PC-3 (cell line): ENCODE measurements at regions not wholly inside any gene's neighbourhood (a gene's known extent, or its start where the extent isn't known, plus 50 kb on each side); places are given as distances from the start of the nearest gene placed in this dataset.

ENCODE experiments used
- ATAC-seq: fragments of 200-7000 bp; cut with Tn5 transposase; 2 replicates; pipeline ENCODE4 v1.9.1; 2020; ENCODE audit warnings: mild to moderate bottlenecking, moderate library complexity
- BruUV-seq: library from RNA; stranded (reverse); fragments of 400-500 nt; replicated peaks from 2 replicates; lab custom pipeline; 2021; lab: Mats Ljungman, UMichigan
- CTCF ChIA-PET: fragments of 300-600 bp; sonication (Branson Sonifier 250); formaldehyde crosslinking; loops from one replicate; lab custom pipeline; 2022; ENCODE audit warnings: antibody characterized with exemption; lab: Charles Lee
- POLR2A ChIA-PET: fragments of 300-600 bp; sonication (Branson Sonifier 250); formaldehyde crosslinking; loops from one replicate; lab custom pipeline; 2022; ENCODE audit warnings: antibody characterized with exemption; ENCODE audit not compliant: unreplicated experiment; lab: Charles Lee
- DNase-seq: peaks from one replicate; pipeline ENCODE4 v3.0.0-alpha.2; 2015
- H2AFZ ChIP-seq: fragments of 300-600 bp; sonication (generic); 2 replicates; pipeline ENCODE4 v1.6.0; 2016; ENCODE audit warnings: antibody characterized with exemption, low read length
- H3F3A ChIP-seq: fragments of 300-600 bp; sonication (generic); one replicate; pipeline ENCODE4 v1.6.0; 2017; ENCODE audit warnings: antibody characterized with exemption, low read length, control low read depth, mild to moderate bottlenecking; ENCODE audit not compliant: unreplicated experiment
- H3K27ac ChIP-seq: fragments of 300-600 bp; sonication (generic); 2 replicates; pipeline ENCODE4 v1.5.1; 2016; ENCODE audit warnings: mild to moderate bottlenecking, low read length
- H3K27me3 ChIP-seq: fragments of 300-600 bp; sonication (generic); 2 replicates; pipeline ENCODE4 v1.6.1; 2016; ENCODE audit warnings: low read length, mixed read lengths
- H3K36me3 ChIP-seq: fragments of 300-600 bp; sonication (generic); 2 replicates; pipeline ENCODE4 v1.6.1; 2016; ENCODE audit warnings: low read depth, mixed run types, low read length, mixed read lengths
- H3K4me1 ChIP-seq: fragments of 300-600 bp; sonication (generic); 2 replicates; pipeline ENCODE4 v1.5.1; 2016; ENCODE audit warnings: low read length; ENCODE audit not compliant: insufficient read depth
- H3K4me2 ChIP-seq: fragments of 300-600 bp; sonication (generic); 2 replicates; pipeline ENCODE4 v1.6.0; 2016; ENCODE audit warnings: low read length
- H3K4me3 ChIP-seq: fragments of 300-600 bp; sonication (generic); 2 replicates; pipeline ENCODE4 v1.5.1; 2016; ENCODE audit warnings: mild to moderate bottlenecking, low read length, mixed read lengths
- H3K79me2 ChIP-seq: fragments of 300-600 bp; sonication (generic); 2 replicates; pipeline ENCODE4 v1.6.1; 2017; ENCODE audit warnings: low read length, mixed read lengths
- H3K9ac ChIP-seq: fragments of 300-600 bp; sonication (generic); 2 replicates; pipeline ENCODE4 v1.6.0; 2016; ENCODE audit warnings: mild to moderate bottlenecking, low read length
- H3K9me2 ChIP-seq: fragments of 300-600 bp; sonication (generic); replicated peaks from 2 replicates; pipeline ENCODE4 v1.6.1; 2016; ENCODE audit warnings: mixed run types, low read length, mixed read lengths
- H3K9me3 ChIP-seq: fragments of 300-600 bp; sonication (generic); 2 replicates; pipeline ENCODE4 v1.6.1; 2016; ENCODE audit warnings: low read length, mixed read lengths
- H4K20me1 ChIP-seq: fragments of 300-600 bp; sonication (generic); 2 replicates; pipeline ENCODE4 v1.6.1; 2016; ENCODE audit warnings: low read length, mixed read lengths
- CTCF ChIP-seq: fragments of 300-600 bp; sonication (generic); conservative IDR thresholded peaks from 2 replicates; pipeline ENCODE4 v1.5.1; 2017; ENCODE audit warnings: antibody characterized with exemption, low read depth, mild to moderate bottlenecking, low read length
- EZH2 ChIP-seq: fragments of 300-600 bp; sonication (generic); IDR thresholded peaks from one replicate; pipeline ENCODE4 v1.6.1; 2017; ENCODE audit warnings: antibody characterized with exemption, mild to moderate bottlenecking, low read length; ENCODE audit not compliant: unreplicated experiment
- EZH2phosphoT487 ChIP-seq: fragments of 300-600 bp; sonication (generic); IDR thresholded peaks from 2 replicates; pipeline ENCODE4 v1.6.1; 2018; ENCODE audit warnings: mild to moderate bottlenecking, antibody characterized with exemption, low read length, borderline replicate concordance
- intact Hi-C: fragments of 100-400 bp; cut with micrococcal nuclease; formaldehyde crosslinking; loops from 2 replicates; pipeline ENCODE4 v1.9.0; 2023

DNA sequence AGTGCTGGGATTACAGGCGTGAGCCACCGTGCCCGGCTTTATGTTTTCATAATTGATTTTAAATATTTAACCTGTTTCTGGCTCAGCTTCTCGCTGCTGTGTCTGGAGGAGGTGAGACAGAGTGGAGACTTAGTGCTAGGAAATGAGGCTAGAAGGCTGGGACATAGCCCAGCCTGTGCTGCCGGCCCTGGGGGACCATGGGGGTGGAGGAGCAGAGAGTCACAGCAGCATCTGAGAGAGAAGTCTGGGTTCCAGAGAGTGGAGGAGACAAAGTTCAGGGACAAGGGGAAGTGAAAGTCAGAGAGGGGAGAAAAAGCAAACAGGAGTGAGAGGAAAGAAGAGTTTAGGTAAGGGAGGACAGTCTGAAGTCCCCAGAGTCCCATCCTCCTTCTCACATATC is 71.9 kb downstream of the LHX9 start:
- DNase-seq (no peak), ATAC-seq (no peak)
- Histone ChIP-seq H3K79me2 (no peaks in the 10 kb centered on the region), H3K9me2 (no peaks in the 10 kb centered on the region), H3K36me3 (no peaks in the 10 kb centered on the region), H3K4me2 (no peak overlapping the region), H3K4me1 (no peaks in the 10 kb centered on the region), H3F3A (no peaks in the 10 kb centered on the region), H3K4me3 (no peak overlapping the region), H3K27me3 (no peaks in the 10 kb centered on the region), H4K20me1 (no peaks in the 10 kb centered on the region), H3K9me3 (no peaks in the 10 kb centered on the region), H2AFZ (no peak overlapping the region), H3K27ac (no peak overlapping the region), H3K9ac (no peak overlapping the region)
- intact Hi-C loops, result no loop called here
- ChIA-PET POLR2A (no interaction called here), CTCF (no interaction called here)
- TF ChIP-seq EZH2phosphoT487 (no peak), CTCF (no peak), EZH2 (no peak)
- BruUV-seq, result no TSS peak

- no peaks in the 10 kb centered on the region for H4K20me1 ChIP-seq
- ChIA-PET CTCF (no interaction called here), POLR2A (no interaction called here)
- no peak overlapping the region for H3K9ac ChIP-seq
- H3K9me3 ChIP-seq, result no peaks in the 10 kb centered on the region
- H3K4me2 ChIP-seq, result no peak overlapping the region
- H3K79me2 ChIP-seq, result no peaks in the 10 kb centered on the region
- H3K9me2 ChIP-seq, result no peaks in the 10 kb centered on the region
- DNase-seq, result no peak
- H3K27ac ChIP-seq, result no peak overlapping the region
- no peaks in the 10 kb centered on the region for H3K36me3 ChIP-seq
- no peak for ATAC-seq
- H3F3A ChIP-seq, result no peaks in the 10 kb centered on the region
- intact Hi-C loops, result no loop called here
- no peaks in the 10 kb centered on the region for H3K27me3 ChIP-seq
- H3K4me3 ChIP-seq, result no peak overlapping the region
- TF ChIP-seq CTCF (no peak), EZH2 (no peak), EZH2phosphoT487 (no peak)
- BruUV-seq, result no TSS peak
- no peak overlapping the region for H2AFZ ChIP-seq
- H3K4me1 ChIP-seq, result peaks cover 7% of the 10 kb centered on the region; the same call in 1 of the 2 replicates
These were observed 74.4 kb downstream of the LHX9 start for GRCh38 chr1:197991594-197991993.

DNA sequence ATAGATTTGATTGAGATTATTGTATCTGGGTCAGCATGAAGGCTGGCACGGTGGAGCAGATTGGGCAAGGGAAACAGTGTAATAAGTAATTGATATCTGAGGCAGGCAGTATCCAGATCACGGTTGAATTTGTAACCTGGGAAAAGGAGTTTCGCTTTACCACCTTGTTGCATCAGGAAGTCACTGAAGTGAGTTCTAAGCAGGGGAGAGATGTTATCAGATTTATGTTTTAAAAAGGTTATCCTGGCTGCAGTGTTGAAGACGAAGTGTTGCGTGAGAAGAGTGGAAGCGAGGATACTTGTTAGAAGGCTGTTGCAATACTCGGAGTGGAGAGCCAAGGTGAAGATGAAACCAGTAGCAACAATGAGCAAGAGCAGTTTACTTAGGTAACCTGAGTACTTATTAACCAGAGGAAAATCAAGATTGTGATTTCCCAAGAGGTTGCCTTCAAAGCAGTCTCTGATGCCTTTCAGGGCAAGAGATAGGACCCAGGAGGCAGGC is 77.8 kb downstream of the LHX9 start:
- H3K9me2 ChIP-seq, result no peaks in the 10 kb centered on the region
- DNase-seq, result no peak
- H3K4me2 ChIP-seq, result no peak overlapping the region
- no peaks in the 10 kb centered on the region for H3K36me3 ChIP-seq
- no peaks in the 10 kb centered on the region for H4K20me1 ChIP-seq
- no peaks in the 10 kb centered on the region for H3K27me3 ChIP-seq
- intact Hi-C loops, result no loop called here
- peak; percentile 11; the same call in 1 of the 2 replicates for ATAC-seq
- H3K4me3 ChIP-seq, result no peak overlapping the region
- BruUV-seq, result no TSS peak
- TF ChIP-seq CTCF (no peak), EZH2phosphoT487 (no peak), EZH2 (no peak)
- no peak overlapping the region for H3K9ac ChIP-seq
- CTCF ChIA-PET, result no interaction called here
- peaks cover 7% of the 10 kb centered on the region; the same call in 1 of the 2 replicates for H3K4me1 ChIP-seq
- no peak overlapping the region for H2AFZ ChIP-seq
- POLR2A ChIA-PET, result no interaction called here
- H3K79me2 ChIP-seq, result no peaks in the 10 kb centered on the region
- H3K9me3 ChIP-seq, result no peaks in the 10 kb centered on the region
- no peaks in the 10 kb centered on the region for H3F3A ChIP-seq
- no peak overlapping the region for H3K27ac ChIP-seq
